A204.1 (cell line): ENCODE measurements at regions not wholly inside any gene's neighbourhood (a gene's known extent, or its start where the extent isn't known, plus 50 kb on each side); places are given as distances from the start of the nearest gene placed in this dataset.
"Not testable (repeated sequence)": the region's sequence is repeated elsewhere in the genome, so short reads cannot be mapped to it uniquely, and the experiment has no call there.

Source experiments
- FAIRE-seq: peaks from 2 replicates; lab custom pipeline; 2012; peaks lifted over from hg19 to GRCh38; lab: Jason Lieb, UNC

DNA sequence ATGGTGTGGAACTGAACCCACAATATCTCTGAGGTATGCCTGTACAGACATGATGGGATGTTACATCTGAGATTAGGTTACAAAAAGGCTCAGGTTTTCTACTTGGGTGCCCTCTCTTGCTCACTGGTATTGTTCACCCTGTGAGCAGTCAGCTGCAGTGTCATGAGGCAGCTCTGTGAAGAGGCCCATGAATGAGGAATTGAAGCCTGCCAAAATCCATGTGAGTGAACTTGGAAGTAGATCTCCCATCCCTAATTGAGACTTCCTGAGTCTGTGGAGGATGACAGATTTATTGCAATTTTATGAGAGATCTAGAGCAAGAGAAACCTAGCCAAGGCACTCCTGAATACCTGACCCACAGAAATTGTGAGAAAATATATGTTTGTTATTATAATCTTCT is 404.9 kb upstream of the ZEB2 start:
- no peak for FAIRE-seq

DNA sequence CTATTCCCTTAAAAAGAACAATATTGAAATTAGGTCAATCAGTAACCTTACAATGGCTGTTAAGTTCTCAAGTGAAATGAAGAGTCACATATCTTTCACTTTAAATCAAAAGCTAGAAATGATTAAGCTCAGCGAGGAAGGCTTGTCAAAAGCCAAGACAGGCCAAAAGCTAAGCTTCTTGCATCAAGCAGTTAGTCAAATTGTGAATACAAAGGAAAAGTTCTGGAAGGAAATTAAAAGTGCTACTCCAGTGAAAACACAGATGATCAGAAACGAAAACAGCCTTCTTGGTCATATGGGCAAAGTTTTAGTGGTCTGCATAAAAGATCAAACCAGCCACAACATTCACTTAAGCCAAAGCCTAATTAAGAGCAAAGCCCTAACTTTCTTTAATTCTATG is 402.6 kb upstream of the ZEB2 start:
- no peak for FAIRE-seq

- FAIRE-seq = no peak
These were observed 401.0 kb upstream of the ZEB2 start for GRCh38 chr2:144920755-144921530.

DNA sequence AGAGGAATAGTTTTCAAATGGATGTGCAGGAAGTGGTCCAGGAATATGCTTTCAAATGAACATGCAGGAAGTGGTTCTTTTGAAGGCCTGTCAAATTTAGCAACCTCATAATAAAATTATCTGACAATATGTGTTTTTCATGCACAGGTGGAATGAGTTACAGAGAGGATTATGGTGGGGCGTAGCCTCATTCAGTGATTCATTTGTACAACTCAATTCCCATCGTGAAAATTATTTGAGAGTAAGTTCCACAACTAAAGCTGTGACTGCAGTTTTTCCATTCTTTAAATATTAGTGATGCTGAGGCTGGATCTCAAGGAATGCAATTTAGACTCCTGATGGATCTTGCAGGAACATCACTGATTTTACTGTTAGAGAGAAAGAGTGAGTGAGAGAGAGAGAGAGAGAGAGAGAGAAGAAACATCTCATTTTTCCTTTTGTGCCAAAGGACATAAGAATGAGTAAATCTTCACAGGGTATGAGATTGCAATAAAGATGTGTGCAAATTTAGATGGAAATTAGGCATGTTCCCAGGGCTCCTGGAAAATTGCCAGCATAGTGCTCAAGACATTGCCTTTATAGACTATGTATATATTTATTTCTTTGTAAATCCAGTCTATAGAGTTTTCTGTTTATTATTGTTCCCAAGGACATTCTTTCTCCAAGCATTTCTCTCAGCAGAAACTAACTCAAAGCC is 394.9 kb upstream of the ZEB2 start:
- no peak for FAIRE-seq

DNA sequence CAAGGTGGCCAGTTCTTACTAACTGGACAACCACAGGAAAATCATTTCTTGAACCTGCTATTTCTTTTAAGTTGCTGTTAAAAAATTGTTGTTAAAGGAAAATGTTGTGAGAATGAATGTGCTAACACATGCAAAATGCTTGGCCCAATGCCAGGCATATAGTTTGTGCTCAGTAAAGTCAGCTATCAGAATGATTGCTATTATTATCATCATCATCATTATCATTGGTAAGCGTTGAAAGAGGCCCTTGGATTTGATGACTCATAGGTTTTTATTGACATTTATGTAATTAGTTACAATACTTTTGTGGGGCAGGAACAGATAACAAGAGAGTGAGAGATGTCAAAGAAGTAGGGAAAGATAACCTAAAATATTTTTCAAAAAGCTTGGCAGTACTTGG is 394.2 kb upstream of the ZEB2 start:
- FAIRE-seq = no peak

DNA sequence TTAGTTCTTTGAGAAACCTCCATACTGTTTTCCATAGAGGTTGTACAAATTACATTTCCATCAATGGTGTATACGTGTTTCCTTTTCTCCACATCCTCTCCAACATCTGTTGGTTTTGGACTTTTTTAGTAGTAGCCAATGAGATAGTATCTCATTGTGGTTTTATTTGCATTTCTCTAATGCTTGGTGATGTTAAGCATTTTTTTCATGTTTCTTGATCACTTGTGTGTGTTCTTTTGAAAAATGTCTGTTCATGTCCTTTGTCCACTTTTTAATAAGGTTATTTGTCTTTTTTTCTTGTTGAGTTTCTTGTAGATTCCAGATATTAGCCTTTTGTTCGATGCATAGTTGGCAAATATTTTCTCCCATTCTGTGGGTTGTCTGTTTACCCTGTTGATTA is 392.3 kb upstream of the ZEB2 start:
- no peak for FAIRE-seq

DNA sequence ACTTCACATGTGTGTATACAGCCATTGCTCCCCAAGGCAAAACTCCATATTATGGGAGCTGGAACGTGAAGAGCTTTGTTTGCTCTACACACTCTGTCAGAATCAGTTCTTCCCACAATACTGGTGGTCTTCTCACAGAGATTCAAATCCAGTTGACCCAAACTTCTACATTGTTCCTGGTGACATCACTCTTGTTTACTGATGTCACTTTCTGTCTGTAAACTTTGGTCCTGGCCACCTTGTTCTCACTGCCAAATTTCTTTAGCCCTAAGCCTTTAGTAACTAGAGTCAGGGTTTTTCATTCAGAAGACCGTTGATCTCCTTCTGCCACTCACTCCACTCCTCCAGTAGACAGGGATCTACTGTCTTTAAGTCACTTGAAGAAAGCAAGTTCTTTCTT is 386.0 kb upstream of the ZEB2 start:
- no peak for FAIRE-seq

GRCh38 chr2:144904612-144905011 is 384.7 kb upstream of the ZEB2 start:
- no peak for FAIRE-seq

GRCh38 chr2:144903045-144903444 is 383.1 kb upstream of the ZEB2 start:
- not testable (repeated sequence) for FAIRE-seq

DNA sequence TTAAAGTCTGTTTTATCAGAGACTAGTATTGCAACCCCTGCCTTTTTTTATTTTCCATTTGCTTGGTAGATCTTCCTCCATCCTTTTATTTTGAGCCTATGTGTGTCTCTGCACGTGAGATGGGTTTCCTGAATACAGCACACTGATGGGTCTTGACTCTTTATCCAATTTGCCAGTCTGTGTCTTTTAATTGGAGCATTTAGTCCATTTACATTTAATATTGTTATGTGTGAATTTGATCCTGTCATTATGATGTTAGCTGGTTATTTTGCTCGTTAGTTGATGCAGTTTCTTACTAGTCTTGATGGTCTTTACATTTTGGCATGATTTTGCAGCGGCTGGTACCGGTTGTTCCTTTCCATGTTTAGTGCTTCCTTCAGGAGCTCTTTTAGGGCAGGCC is 381.5 kb upstream of the ZEB2 start:
- not testable (repeated sequence) for FAIRE-seq

DNA sequence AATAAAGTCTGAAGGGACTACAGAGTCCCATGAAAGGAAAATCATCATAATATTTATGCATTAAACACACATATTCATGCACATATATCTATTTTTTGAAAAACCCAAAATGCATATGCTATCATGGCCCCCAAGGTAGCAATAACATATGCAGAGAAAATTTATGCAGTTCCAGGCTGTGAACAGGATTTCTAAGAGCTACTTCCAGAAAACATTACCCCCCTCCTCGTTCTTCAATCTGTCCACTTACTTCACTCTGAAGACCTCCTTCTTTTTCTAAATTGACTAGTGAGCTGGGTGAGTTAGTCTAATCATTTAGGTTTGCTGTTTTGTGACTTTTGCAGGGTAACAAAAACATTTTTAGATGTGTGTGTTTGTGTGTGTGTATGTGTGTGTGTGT is 376.4 kb upstream of the ZEB2 start:
- no peak for FAIRE-seq

GRCh38 chr2:144894612-144895599 is 375.0 kb upstream of the ZEB2 start:
- FAIRE-seq = no peak

- no peak for FAIRE-seq
These were observed 373.5 kb upstream of the ZEB2 start for GRCh38 chr2:144893464-144893863.

DNA sequence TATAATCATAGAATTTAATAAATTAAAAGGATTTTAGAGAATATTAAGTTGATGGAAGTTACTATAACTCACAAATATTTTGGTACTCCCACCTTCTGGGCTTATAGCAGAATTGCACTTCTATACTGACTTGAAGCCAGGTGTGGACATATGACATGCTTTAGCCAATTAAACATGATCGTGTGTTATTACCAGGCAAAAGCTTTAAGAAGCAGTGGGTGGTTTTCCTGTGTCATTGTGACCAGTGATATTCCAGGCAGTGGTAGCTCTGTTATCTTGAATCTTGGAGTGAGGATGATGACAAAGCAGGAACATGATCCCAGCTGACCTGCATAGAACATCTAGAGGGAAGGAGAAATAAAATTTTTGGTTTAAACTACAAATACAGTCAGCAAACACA is 370.9 kb upstream of the ZEB2 start:
- no peak for FAIRE-seq

GRCh38 chr2:144889348-144889747 is 369.4 kb upstream of the ZEB2 start:
- FAIRE-seq = no peak

DNA sequence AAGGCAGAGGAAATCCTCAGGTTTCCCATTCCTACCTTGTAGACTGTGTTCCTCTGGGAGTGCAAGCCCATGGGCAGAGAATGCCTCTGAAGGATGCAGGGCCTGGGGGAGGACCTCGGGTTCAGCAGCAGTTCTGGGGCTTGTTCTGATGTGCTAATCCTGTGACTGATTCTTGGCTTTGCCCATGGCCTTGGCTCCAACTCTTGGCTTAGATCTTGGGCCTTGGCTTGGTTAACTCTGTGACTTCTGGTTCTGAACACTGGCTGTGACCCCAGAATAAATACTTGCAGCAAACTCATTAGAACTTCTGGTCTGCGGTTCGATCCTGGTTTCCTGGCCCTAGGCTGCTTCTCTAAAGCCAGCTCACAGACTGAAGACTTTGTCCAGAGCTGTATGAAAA is 366.9 kb upstream of the ZEB2 start:
- no peak for FAIRE-seq

DNA sequence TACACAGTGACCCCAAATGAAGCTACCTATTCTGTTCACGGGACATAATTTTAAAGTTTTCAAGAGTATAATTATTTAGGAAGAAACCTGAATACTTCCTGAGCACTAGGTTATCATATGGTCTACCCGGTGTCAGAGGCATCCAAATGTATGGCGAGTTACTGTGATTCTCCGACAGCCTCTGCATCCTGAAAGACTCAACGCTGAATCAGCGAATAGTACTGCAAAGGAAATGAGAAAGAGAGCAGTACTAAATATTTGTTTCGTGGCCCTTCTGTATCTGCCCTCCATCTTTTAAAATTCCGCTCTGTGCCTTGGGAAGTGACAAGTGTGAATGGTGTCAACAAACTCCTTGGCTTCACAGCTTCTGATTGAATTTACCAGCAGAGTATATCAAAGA is 358.0 kb upstream of the ZEB2 start:
- FAIRE-seq = no peak

DNA sequence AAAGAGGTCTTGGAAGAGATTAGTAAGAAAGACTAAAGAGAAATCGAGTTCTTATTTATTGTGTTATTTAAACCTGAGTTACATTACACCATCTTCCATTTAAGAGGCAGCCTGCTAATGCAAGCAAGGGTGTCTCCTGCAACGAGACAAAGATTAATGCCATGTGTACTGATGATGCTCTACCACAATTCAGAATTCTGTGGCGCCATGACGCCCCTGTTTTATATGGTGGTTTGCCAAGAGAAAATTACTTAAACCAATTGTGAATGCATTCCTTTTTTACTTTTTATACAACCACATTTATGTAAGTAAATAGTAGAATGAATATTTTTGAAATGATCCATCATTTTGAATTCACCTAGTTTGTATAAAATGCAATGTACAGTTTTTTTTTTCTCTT is 356.1 kb upstream of the ZEB2 start:
- no peak for FAIRE-seq

- no peak for FAIRE-seq
These were observed 355.5 kb upstream of the ZEB2 start for GRCh38 chr2:144875290-144875969.

DNA sequence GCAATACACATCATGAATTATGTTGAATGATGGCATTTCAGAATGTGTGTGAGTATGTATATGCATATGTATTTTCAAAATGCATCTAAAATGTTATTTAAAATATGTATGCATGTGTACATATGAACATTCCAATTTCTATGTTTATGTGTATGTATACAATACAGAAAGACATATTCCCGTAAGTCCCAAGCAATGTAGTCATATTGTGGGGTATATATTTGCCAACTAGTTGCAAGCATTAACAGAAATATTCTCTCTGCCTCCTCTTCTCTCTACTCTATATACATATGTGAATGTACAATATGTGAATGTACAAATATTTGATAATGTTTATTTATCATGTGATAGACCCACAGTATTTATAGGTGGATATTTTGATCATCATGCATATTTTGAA is 345.8 kb upstream of the ZEB2 start:
- FAIRE-seq = no peak

DNA sequence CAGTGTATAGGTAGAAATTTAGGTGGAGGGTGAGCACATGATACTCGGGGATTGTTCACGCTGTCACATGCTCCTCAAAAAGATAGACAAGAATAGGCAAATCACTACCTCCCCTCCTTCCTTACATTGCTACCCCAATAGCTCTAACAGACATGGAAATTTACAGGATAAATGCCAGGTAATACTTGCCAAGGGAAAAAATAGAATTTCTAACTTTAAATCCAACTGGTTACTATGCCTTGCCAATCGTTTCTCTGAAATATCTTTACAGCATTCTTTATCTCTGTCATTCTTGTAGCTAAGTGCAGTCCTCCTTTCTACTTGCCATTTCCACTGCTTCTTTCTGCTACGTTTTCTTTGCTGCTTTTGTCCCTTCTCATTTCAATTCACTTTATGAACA is 339.8 kb upstream of the ZEB2 start:
- no peak for FAIRE-seq

- no peak for FAIRE-seq
These were observed 338.3 kb upstream of the ZEB2 start for GRCh38 chr2:144858211-144858610.
